Neural cell (in vitro differentiated cells): ENCODE measurements at regions not wholly inside any gene's neighbourhood (a gene's known extent, or its start where the extent isn't known, plus 50 kb on each side); places are given as distances from the start of the nearest gene placed in this dataset.

ENCODE experiments used
- H2AFZ ChIP-seq: fragments of 200-600, 300-800 bp; sonication (generic), shearing (Covaris generic); 2 replicates; pipeline ENCODE4 v1.6.0; 2014; ENCODE audit warnings: low read depth, mild to moderate bottlenecking, antibody characterized with exemption, low read length, moderate library complexity
- H3F3A ChIP-seq: fragments of 200-600 bp; shearing (Covaris generic); 2 replicates; pipeline ENCODE4 v1.6.1; 2016; ENCODE audit warnings: mild to moderate bottlenecking, moderate library complexity, mixed read lengths, antibody characterized with exemption, low read length; ENCODE audit not compliant: insufficient read depth, poor library complexity, severe bottlenecking
- H3K27ac ChIP-seq: fragments of 200-600, 300-800 bp; sonication (generic), shearing (Covaris generic); 2 replicates; pipeline ENCODE4 v1.5.1; 2014; ENCODE audit warnings: mild to moderate bottlenecking, low read length, moderate library complexity
- H3K27me3 ChIP-seq: fragments of 300-800, 200-600 bp; sonication (generic), shearing (Covaris generic); 2 replicates; pipeline ENCODE4 v1.6.0; 2014; ENCODE audit warnings: mild to moderate bottlenecking, low read depth, low read length, moderate library complexity; ENCODE audit not compliant: insufficient read depth
- H3K36me3 ChIP-seq: fragments of 300-800, 200-600 bp; sonication (generic), shearing (Covaris generic); 2 replicates; pipeline ENCODE4 v1.5.1; 2014; ENCODE audit warnings: mild to moderate bottlenecking, antibody characterized with exemption, low read length, moderate library complexity; ENCODE audit not compliant: insufficient read depth
- H3K4me2 ChIP-seq: fragments of 300-800, 200-600 bp; sonication (generic), shearing (Covaris generic); 2 replicates; pipeline ENCODE4 v1.6.0; 2014; ENCODE audit warnings: mild to moderate bottlenecking, low read length
- H3K4me3 ChIP-seq: fragments of 300-800, 200-600 bp; sonication (generic), shearing (Covaris generic); 2 replicates; pipeline ENCODE4 v1.5.1; 2014; ENCODE audit warnings: mild to moderate bottlenecking, low read length, moderate library complexity
- H3K79me2 ChIP-seq: fragments of 200-600 bp; shearing (Covaris generic); replicated peaks from 2 replicates; pipeline ENCODE4 v1.6.0; 2014; ENCODE audit warnings: mild to moderate bottlenecking, low read length, moderate library complexity; ENCODE audit not compliant: insufficient read depth
- H3K9ac ChIP-seq: fragments of 300-800, 200-600 bp; sonication (generic), shearing (Covaris generic); 2 replicates; pipeline ENCODE4 v1.6.1; 2016; ENCODE audit warnings: mild to moderate bottlenecking, low read length, mixed read lengths
- H3K9me2 ChIP-seq: fragments of 200-600 bp; shearing (Covaris generic); 2 replicates; pipeline ENCODE4 v1.6.1; 2016; ENCODE audit warnings: mild to moderate bottlenecking, low read length, mixed read lengths; ENCODE audit not compliant: insufficient read depth
- H3K9me3 ChIP-seq: fragments of 200-600, 300-800 bp; sonication (generic), shearing (Covaris generic); 2 replicates; pipeline ENCODE4 v1.6.1; 2016; ENCODE audit warnings: mild to moderate bottlenecking, mixed run types, low read length, moderate library complexity, mixed read lengths
- H4K20me1 ChIP-seq: fragments of 200-600 bp; shearing (Covaris generic); 2 replicates; pipeline ENCODE4 v1.6.1; 2016; ENCODE audit warnings: mild to moderate bottlenecking, mixed run types; ENCODE audit not compliant: insufficient read depth
- CTCF ChIP-seq: fragments of 450-650 bp; IDR thresholded peaks from 2 replicates; pipeline ENCODE4 v1.5.1; 2014; ENCODE audit warnings: antibody characterized with exemption, mild to moderate bottlenecking, moderate library complexity; ENCODE audit not compliant: poor library complexity, severe bottlenecking
- EP300 ChIP-seq: fragments of 450-650 bp; conservative IDR thresholded peaks from 2 replicates; pipeline ENCODE4 v1.6.1; 2014; ENCODE audit warnings: antibody characterized with exemption, mild to moderate bottlenecking, moderate library complexity; ENCODE audit not compliant: poor library complexity, severe bottlenecking
- EZH2 ChIP-seq: fragments of 200-600, 300-800 bp; shearing (Covaris generic), sonication (generic); IDR thresholded peaks from 2 replicates; pipeline ENCODE4 v1.6.1; 2014; ENCODE audit warnings: antibody characterized with exemption, low read length, borderline replicate concordance, mild to moderate bottlenecking; ENCODE audit not compliant: insufficient read depth, poor library complexity, severe bottlenecking
- MXI1 ChIP-seq: fragments of 450-650 bp; conservative IDR thresholded peaks from 2 replicates; pipeline ENCODE4 v1.6.1; 2014; ENCODE audit warnings: antibody characterized with exemption, mild to moderate bottlenecking; ENCODE audit not compliant: poor library complexity, severe bottlenecking
- POLR2AphosphoS5 ChIP-seq: IDR thresholded peaks from 2 replicates; pipeline ENCODE4 v1.6.1; 2012
- RAD21 ChIP-seq: fragments of 450-650 bp; conservative IDR thresholded peaks from 2 replicates; pipeline ENCODE4 v1.6.1; 2014; ENCODE audit warnings: antibody characterized with exemption, mild to moderate bottlenecking, moderate library complexity
- SMC3 ChIP-seq: fragments of 450-650 bp; conservative IDR thresholded peaks from 2 replicates; pipeline ENCODE4 v1.6.1; 2014; ENCODE audit warnings: antibody characterized with exemption, mild to moderate bottlenecking, moderate library complexity; ENCODE audit not compliant: poor library complexity
- TAF1 ChIP-seq: IDR thresholded peaks from 2 replicates; pipeline ENCODE4 v1.6.1; 2012; ENCODE audit warnings: low read depth
- TF ChIP-seq, protein P1 (sequence below): IDR thresholded peaks from 2 replicates; pipeline ENCODE4 v1.6.1; 2012; ENCODE audit warnings: borderline replicate concordance

- H3F3A ChIP-seq: no peaks in the 10 kb centered on the region
- no peaks in the 10 kb centered on the region for H3K27me3 ChIP-seq
- H3K9me2 ChIP-seq: no peaks in the 10 kb centered on the region
- H3K36me3 ChIP-seq: no peaks in the 10 kb centered on the region
- no peak overlapping the region for H3K4me2 ChIP-seq
- no peak overlapping the region for H3K4me3 ChIP-seq
- no peak overlapping the region for H2AFZ ChIP-seq
- H3K9ac ChIP-seq: no peak overlapping the region
- no peaks in the 10 kb centered on the region for H4K20me1 ChIP-seq
- H3K27ac ChIP-seq: no peak overlapping the region
- no peak for TF ChIP-seq TAF1
- TF ChIP-seq EP300: no peak
- peaks cover 17% of the 10 kb centered on the region for H3K9me3 ChIP-seq
- H3K79me2 ChIP-seq: no peaks in the 10 kb centered on the region
Measured at GRCh38 chr12:34343766-34344165, 321.5 kb downstream of the ALG10 start.

DNA sequence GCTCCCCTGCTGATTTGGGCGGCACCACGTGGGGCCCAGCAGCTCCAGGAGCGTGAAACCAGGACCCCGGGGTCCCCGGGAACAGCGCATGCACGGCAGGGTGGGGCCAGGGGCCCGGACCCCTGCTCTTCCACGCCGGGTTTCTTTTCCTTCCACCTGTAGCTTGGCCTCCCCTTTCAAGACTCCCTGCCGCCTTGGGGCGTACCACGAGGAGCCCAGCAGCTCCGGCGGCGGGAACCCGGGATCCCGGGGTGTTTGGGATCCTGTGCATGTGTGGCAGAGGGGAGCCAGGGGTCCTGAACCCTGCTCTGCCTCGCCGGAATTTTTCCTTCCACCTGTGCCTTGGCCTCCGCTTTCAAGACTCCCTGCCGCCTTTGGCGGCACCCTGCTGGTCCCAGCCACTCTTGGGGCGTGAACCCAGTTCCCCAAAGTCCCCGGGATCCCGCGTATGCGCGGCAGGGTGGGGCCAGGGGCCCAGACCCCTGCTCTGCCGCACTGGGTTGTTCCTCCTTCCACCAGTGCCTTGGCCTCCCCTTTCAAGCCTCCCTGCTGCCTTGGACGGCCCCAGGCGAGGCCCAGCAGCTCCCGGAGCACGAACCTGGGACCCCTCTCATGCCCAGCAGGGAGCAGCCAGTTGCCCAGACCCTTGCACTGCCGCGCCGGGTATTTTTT is 322.7 kb downstream of the ALG10 start:
- Histone ChIP-seq H3K4me2 (no peak overlapping the region), H3K9ac (no peak overlapping the region), H3K27ac (no peak overlapping the region), H3F3A (no peaks in the 10 kb centered on the region), H3K79me2 (no peaks in the 10 kb centered on the region), H3K36me3 (no peaks in the 10 kb centered on the region), H4K20me1 (no peaks in the 10 kb centered on the region), H3K27me3 (no peaks in the 10 kb centered on the region), H3K4me3 (no peak overlapping the region), H2AFZ (no peak overlapping the region), H3K9me3 (peaks cover 16% of the 10 kb centered on the region), H3K9me2 (no peaks in the 10 kb centered on the region)
- TF ChIP-seq, protein P1, sequence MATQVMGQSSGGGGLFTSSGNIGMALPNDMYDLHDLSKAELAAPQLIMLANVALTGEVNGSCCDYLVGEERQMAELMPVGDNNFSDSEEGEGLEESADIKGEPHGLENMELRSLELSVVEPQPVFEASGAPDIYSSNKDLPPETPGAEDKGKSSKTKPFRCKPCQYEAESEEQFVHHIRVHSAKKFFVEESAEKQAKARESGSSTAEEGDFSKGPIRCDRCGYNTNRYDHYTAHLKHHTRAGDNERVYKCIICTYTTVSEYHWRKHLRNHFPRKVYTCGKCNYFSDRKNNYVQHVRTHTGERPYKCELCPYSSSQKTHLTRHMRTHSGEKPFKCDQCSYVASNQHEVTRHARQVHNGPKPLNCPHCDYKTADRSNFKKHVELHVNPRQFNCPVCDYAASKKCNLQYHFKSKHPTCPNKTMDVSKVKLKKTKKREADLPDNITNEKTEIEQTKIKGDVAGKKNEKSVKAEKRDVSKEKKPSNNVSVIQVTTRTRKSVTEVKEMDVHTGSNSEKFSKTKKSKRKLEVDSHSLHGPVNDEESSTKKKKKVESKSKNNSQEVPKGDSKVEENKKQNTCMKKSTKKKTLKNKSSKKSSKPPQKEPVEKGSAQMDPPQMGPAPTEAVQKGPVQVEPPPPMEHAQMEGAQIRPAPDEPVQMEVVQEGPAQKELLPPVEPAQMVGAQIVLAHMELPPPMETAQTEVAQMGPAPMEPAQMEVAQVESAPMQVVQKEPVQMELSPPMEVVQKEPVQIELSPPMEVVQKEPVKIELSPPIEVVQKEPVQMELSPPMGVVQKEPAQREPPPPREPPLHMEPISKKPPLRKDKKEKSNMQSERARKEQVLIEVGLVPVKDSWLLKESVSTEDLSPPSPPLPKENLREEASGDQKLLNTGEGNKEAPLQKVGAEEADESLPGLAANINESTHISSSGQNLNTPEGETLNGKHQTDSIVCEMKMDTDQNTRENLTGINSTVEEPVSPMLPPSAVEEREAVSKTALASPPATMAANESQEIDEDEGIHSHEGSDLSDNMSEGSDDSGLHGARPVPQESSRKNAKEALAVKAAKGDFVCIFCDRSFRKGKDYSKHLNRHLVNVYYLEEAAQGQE: no peak
- no peak for TF ChIP-seq EZH2
- TF ChIP-seq RAD21: no peak
- TF ChIP-seq MXI1: no peak
- no peak for TF ChIP-seq SMC3
- no peak for TF ChIP-seq EP300
- TF ChIP-seq POLR2AphosphoS5: no peak
- TF ChIP-seq CTCF: no peak
- TF ChIP-seq TAF1: no peak
